BLaER1 (cell line): ENCODE measurements at regions not wholly inside any gene's neighbourhood (a gene's known extent, or its start where the extent isn't known, plus 50 kb on each side); places are given as distances from the start of the nearest gene placed in this dataset.

ENCODE experiments used
- H3K27ac ChIP-seq: shearing (Covaris generic); formaldehyde crosslinking; 2 replicates; pipeline ENCODE4 v1.8.1; 2022
- H3K27me3 ChIP-seq: shearing (Covaris generic); formaldehyde crosslinking; 2 replicates; pipeline ENCODE4 v1.8.1; 2022
- H3K36me3 ChIP-seq: shearing (Covaris generic); formaldehyde crosslinking; 2 replicates; pipeline ENCODE4 v1.8.1; 2022
- H3K4me1 ChIP-seq: shearing (Covaris generic); formaldehyde crosslinking; 2 replicates; pipeline ENCODE4 v1.8.1; 2022
- H3K4me2 ChIP-seq: shearing (Covaris generic); formaldehyde crosslinking; 2 replicates; pipeline ENCODE4 v1.8.1; 2022
- H3K4me3 ChIP-seq: shearing (Covaris generic); formaldehyde crosslinking; 2 replicates; pipeline ENCODE4 v1.8.1; 2022
- H3K9ac ChIP-seq: shearing (Covaris generic); formaldehyde crosslinking; 2 replicates; pipeline ENCODE4 v1.8.1; 2022
- H3K9me3 ChIP-seq: shearing (Covaris generic); formaldehyde crosslinking; 2 replicates; pipeline ENCODE4 v1.8.1; 2022
- H4K20me1 ChIP-seq: shearing (Covaris generic); formaldehyde crosslinking; 2 replicates; pipeline ENCODE4 v1.8.1; 2022
- Cebpa-rat ChIP-seq: shearing (Covaris generic); IDR thresholded peaks from 2 replicates; pipeline ENCODE4 v1.8.1; 2022

- TF ChIP-seq Cebpa-rat, result no peak
- H3K36me3 ChIP-seq, result no peaks in the 10 kb centered on the region
- no peak overlapping the region for H3K9ac ChIP-seq
- no peaks in the 10 kb centered on the region for H3K4me1 ChIP-seq
- H4K20me1 ChIP-seq, result no peaks in the 10 kb centered on the region; the same call in 1 of the 2 replicates
- no peak overlapping the region for H3K4me2 ChIP-seq
- no peaks in the 10 kb centered on the region for H3K9me3 ChIP-seq
- no peak overlapping the region for H3K27ac ChIP-seq
- H3K4me3 ChIP-seq, result no peak overlapping the region
- peaks cover 15% of the 10 kb centered on the region for H3K27me3 ChIP-seq
Observed at GRCh38 chr22:49025791-49026493, 801.7 kb downstream of the BRD1 start.

- Histone ChIP-seq H3K36me3 (no peaks in the 10 kb centered on the region), H3K4me2 (no peak overlapping the region), H4K20me1 (no peaks in the 10 kb centered on the region; the same call in 1 of the 2 replicates), H3K9ac (no peak overlapping the region), H3K4me1 (no peaks in the 10 kb centered on the region), H3K9me3 (no peaks in the 10 kb centered on the region), H3K27ac (no peak overlapping the region), H3K27me3 (peaks cover 15% of the 10 kb centered on the region), H3K4me3 (no peak overlapping the region)
- TF ChIP-seq Cebpa-rat, result no peak
Observed at GRCh38 chr22:49024775-49025440, 802.8 kb downstream of the BRD1 start.

- Histone ChIP-seq H3K4me2 (no peak overlapping the region), H3K36me3 (no peaks in the 10 kb centered on the region), H4K20me1 (no peaks in the 10 kb centered on the region; the same call in 1 of the 2 replicates), H3K4me3 (no peak overlapping the region), H3K27me3 (peaks cover 15% of the 10 kb centered on the region), H3K27ac (no peak overlapping the region), H3K9ac (no peak overlapping the region), H3K9me3 (no peaks in the 10 kb centered on the region), H3K4me1 (no peaks in the 10 kb centered on the region)
- no peak for TF ChIP-seq Cebpa-rat
Observed at GRCh38 chr22:49023879-49024774, 803.5 kb downstream of the BRD1 start.

DNA sequence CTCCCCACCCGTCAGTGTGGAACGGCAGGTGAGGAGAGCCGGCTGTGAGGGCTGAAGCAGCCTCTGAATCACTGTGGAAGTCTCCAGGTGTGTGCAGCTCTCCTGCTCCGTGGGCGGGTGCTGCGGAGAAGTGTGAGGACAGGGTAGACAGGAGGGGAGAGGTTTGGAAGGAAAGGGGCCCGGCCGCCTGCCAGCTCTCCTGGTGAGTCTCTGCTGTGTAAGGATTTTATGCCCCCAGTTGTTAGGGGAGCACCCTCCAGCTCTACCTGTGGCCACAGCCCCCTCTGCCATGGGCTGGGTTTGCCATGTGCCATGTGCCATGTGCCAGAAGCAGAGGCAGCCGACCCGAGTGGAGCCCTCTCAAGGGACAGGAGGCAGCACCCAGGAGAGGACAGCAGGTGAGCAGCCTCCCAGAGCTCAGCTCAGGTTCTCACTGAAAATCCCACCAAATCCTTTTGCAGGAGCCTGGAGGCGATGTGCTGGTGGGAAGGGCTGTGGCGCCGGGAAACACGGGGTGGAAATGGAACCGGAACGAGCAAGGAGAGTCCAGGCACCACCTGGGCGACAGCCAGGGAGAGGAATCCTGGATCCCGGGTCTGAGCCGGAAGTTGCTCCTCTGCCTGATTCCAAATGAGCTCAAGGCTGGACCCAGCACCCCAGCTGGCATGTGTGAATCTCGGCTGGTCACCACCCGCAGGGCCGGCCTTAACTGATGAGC is 804.4 kb downstream of the BRD1 start:
- Histone ChIP-seq H3K9me3 (no peaks in the 10 kb centered on the region), H3K4me1 (no peaks in the 10 kb centered on the region), H3K4me2 (no peak overlapping the region), H3K9ac (no peak overlapping the region), H3K36me3 (no peaks in the 10 kb centered on the region), H3K4me3 (no peak overlapping the region), H4K20me1 (no peaks in the 10 kb centered on the region; the same call in 1 of the 2 replicates), H3K27ac (no peak overlapping the region), H3K27me3 (peaks cover 15% of the 10 kb centered on the region)
- no peak for TF ChIP-seq Cebpa-rat

DNA sequence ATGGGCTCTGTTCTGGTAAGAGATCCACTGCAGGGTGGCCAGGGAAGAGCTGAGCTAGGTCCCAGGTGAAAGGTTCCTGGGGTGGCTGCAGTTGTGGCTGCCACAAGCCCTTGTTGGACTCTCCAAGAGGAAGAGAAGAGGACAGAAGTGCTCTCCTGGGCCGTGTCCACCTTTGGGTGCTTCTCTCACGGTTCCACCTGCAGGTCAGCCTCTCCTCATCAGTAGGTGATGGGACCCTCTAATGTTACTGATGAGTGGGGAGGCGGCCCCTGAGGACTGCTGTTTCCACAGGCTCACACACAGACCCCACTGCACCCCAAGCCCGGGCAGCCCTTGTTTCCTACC is 804.9 kb downstream of the BRD1 start:
- no peak overlapping the region for H3K9ac ChIP-seq
- no peaks in the 10 kb centered on the region; the same call in 1 of the 2 replicates for H4K20me1 ChIP-seq
- H3K4me2 ChIP-seq, result no peak overlapping the region
- no peaks in the 10 kb centered on the region for H3K4me1 ChIP-seq
- H3K9me3 ChIP-seq, result no peaks in the 10 kb centered on the region
- no peak for TF ChIP-seq Cebpa-rat
- H3K27ac ChIP-seq, result no peak overlapping the region
- peaks cover 15% of the 10 kb centered on the region for H3K27me3 ChIP-seq
- no peak overlapping the region for H3K4me3 ChIP-seq
- no peaks in the 10 kb centered on the region for H3K36me3 ChIP-seq

DNA sequence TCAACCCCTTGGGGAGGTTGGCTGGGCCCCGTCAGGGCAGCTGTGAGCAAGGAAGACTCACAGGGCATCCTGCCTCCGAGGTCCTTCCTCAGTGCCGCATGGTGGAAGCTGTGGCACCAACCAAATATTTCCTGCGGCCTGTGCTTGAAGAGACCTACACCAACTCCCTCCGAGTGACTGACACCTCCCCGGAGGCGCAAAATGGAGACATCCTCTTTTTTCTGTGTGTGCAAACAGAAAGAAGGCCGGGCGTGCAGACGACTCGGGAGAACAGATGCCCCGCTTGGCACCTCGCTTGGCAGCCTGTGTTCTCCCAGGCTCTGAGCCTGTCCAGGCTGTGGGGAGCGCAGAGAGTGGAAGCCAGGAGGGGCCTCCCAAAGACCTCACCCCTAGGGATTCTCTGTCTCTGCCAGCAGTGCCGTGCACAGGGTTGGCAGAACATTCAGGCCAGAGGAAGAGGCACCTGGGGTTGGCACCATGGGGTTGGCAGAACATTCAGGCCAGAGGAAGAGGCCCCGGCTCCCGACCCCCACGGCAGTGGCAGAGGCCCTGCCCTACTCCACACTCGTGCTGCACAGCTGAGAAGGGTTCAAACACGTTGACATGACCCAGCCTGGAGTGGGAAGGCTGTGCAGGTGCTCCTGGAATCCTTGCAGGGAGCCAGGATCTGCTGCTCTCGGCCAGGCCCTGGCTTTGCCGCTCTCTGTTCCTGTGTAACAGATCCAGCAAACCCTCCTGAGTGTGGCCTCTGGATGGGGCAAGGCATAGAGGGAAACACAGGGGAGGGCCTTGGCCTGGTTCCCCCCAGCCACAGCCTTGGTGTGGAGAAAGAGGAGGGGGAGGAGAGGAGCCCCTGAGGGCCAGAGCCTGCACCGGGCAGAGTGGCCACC is 805.5 kb downstream of the BRD1 start:
- no peak for TF ChIP-seq Cebpa-rat
- peaks cover 15% of the 10 kb centered on the region for H3K27me3 ChIP-seq
- no peak overlapping the region for H3K4me3 ChIP-seq
- H3K4me2 ChIP-seq, result no peak overlapping the region
- H3K36me3 ChIP-seq, result no peaks in the 10 kb centered on the region
- H4K20me1 ChIP-seq, result no peaks in the 10 kb centered on the region; the same call in 1 of the 2 replicates
- H3K4me1 ChIP-seq, result no peaks in the 10 kb centered on the region
- H3K9me3 ChIP-seq, result no peaks in the 10 kb centered on the region
- H3K27ac ChIP-seq, result no peak overlapping the region
- no peak overlapping the region for H3K9ac ChIP-seq

- Histone ChIP-seq H3K27ac (no peak overlapping the region), H3K4me1 (no peaks in the 10 kb centered on the region), H3K9ac (no peak overlapping the region), H4K20me1 (no peaks in the 10 kb centered on the region; the same call in 1 of the 2 replicates), H3K36me3 (no peaks in the 10 kb centered on the region), H3K27me3 (peaks cover 15% of the 10 kb centered on the region), H3K9me3 (no peaks in the 10 kb centered on the region), H3K4me3 (no peak overlapping the region), H3K4me2 (no peak overlapping the region)
- TF ChIP-seq Cebpa-rat, result no peak
Observed at GRCh38 chr22:49021131-49021925, 806.3 kb downstream of the BRD1 start.
